WTC11 (cell line): ENCODE measurements at regions not wholly inside any gene's neighbourhood (a gene's known extent, or its start where the extent isn't known, plus 50 kb on each side); places are given as distances from the start of the nearest gene placed in this dataset.

ENCODE experiments used
- CTCF ChIP-seq: fragments of 200-600 bp; IDR thresholded peaks from 2 replicates; pipeline ENCODE4 v1.8.0; 2022; ENCODE audit warnings: antibody characterized with exemption
- NFATC4 ChIP-seq: fragments of 250-450 bp; sonication (Bioruptor Pico); IDR thresholded peaks from 2 replicates; pipeline ENCODE4 v1.9.0; 2021; ENCODE audit warnings: mild to moderate bottlenecking
- NR1H2 ChIP-seq: sonication (generic); formaldehyde crosslinking; IDR thresholded peaks from 2 replicates; pipeline ENCODE4 v1.9.0; 2021; ENCODE audit warnings: mild to moderate bottlenecking, moderate library complexity, missing genetic modification reagents
- TCF7 ChIP-seq: sonication (generic); formaldehyde crosslinking; IDR thresholded peaks from 2 replicates; pipeline ENCODE4 v1.8.0; 2022; ENCODE audit warnings: mild to moderate bottlenecking, low read depth, missing genetic modification reagents, moderate library complexity
- TEAD4 ChIP-seq: sonication (generic); formaldehyde crosslinking; IDR thresholded peaks from 2 replicates; pipeline ENCODE4 v1.8.0; 2022; ENCODE audit warnings: mild to moderate bottlenecking, missing genetic modification reagents
- ZSCAN18 ChIP-seq: fragments of 250-450 bp; sonication (Bioruptor Pico); IDR thresholded peaks from 2 replicates; pipeline ENCODE4 v2.1.2; 2022; ENCODE audit warnings: mild to moderate bottlenecking, moderate library complexity

GRCh38 chr5:72040513-72040912, 66.8 kb upstream of the MAP1B start:
- TF ChIP-seq CTCF = no peak
- no peak for TF ChIP-seq TEAD4 (CRISPR knock-in tag)
- no peak for TF ChIP-seq NFATC4 (CRISPR knock-in tag)
- no peak for TF ChIP-seq NR1H2 (CRISPR knock-in tag)
- no peak for TF ChIP-seq TCF7 (CRISPR knock-in tag)
- TF ChIP-seq ZSCAN18 (CRISPR knock-in tag) = no peak
